ENCODE measurements at regions not wholly inside any gene's neighbourhood (a gene's known extent, or its start where the extent isn't known, plus 50 kb on each side); places are given as distances from the start of the nearest gene placed in this dataset.

- no peak overlapping the region for H3K4me3 ChIP-seq
Observed at GRCh38 chr6:23302514-23302913, 733.1 kb downstream of the HDGFL1 start.

GRCh38 chr6:23305325-23305943, 736.1 kb downstream of the HDGFL1 start:
- H3K4me2 ChIP-seq, result no peak overlapping the region
- ChIA-PET POLR2A (no interaction called here), CTCF (no interaction called here)
- no peak for DNase-seq (ENCODE audit: low read depth in 1 of 2, low spot score in 1 of 2)
- no peak for ATAC-seq
- H3K4me1 ChIP-seq, result no peaks in the 10 kb centered on the region
- H3K27ac ChIP-seq, result no peak overlapping the region
- no peak for TF ChIP-seq ZSCAN20 (CRISPR knock-in tag; IDR thresholded peaks at IDR 0.05)
- TF ChIP-seq NPAS2 (CRISPR knock-in tag; IDR thresholded peaks at IDR 0.05; ENCODE audit: borderline replicate concordance), result no peak
- no peak for TF ChIP-seq CHD2 (IDR thresholded peaks at IDR 0.05; ENCODE audit: low read length, partially characterized antibody)
- no peak for TF ChIP-seq KDM5A (IDR thresholded peaks at IDR 0.05)
- no peak for TF ChIP-seq HOXA7 (CRISPR knock-in tag; IDR thresholded peaks at IDR 0.05)
- TF ChIP-seq HOXB5 (CRISPR knock-in tag; IDR thresholded peaks at IDR 0.05), result no peak
- no peak for TF ChIP-seq EP300 (IDR thresholded peaks at IDR 0.05)
- TF ChIP-seq EHMT2 (IDR thresholded peaks at IDR 0.05; ENCODE audit: low read depth), result no peak
- TF ChIP-seq CBX8 (IDR thresholded peaks at IDR 0.05), result no peak
- no peak for TF ChIP-seq TFCP2L1 (CRISPR knock-in tag; IDR thresholded peaks at IDR 0.05)
- TF ChIP-seq RARB (CRISPR knock-in tag; IDR thresholded peaks at IDR 0.05), result no peak
- FAIRE-seq, result no peak
- 46% methylated on average over 2 of the region's 2 CpGs for WGBS (ENCODE audit: missing lambda C conversion rate)
- no peaks in the 10 kb centered on the region for H3K9me3 ChIP-seq
- H3K4me3 ChIP-seq, result no peak overlapping the region

More at GRCh38 chr6:23302514-23302913, 733.1 kb downstream of the HDGFL1 start:
- no peak overlapping the region for H3K4me2 ChIP-seq
- DNase-seq (ENCODE audit: low read depth in 1 of 2, low spot score in 1 of 2) (no peak), ATAC-seq (no peak), FAIRE-seq (no peak)
- CTCF ChIA-PET, result no interaction called here
- POLR2A ChIA-PET, result no interaction called here
- no peaks in the 10 kb centered on the region for H3K9me3 ChIP-seq
- no peak overlapping the region for H3K27ac ChIP-seq
- WGBS (ENCODE audit: missing lambda C conversion rate), result 68% methylated on average over 4 of the region's 4 CpGs
- TF ChIP-seq CBX8 (IDR thresholded peaks at IDR 0.05) (no peak), REST (IDR thresholded peaks at IDR 0.05) (no peak), MAFK (IDR thresholded peaks at IDR 0.05; ENCODE audit: partially characterized antibody) (no peak), FOXS1 (CRISPR knock-in tag; IDR thresholded peaks at IDR 0.05) (no peak), CEBPB (IDR thresholded peaks at IDR 0.05) (no peak), HOXB13 (CRISPR knock-in tag; IDR thresholded peaks at IDR 0.05; ENCODE audit: low read depth) (no peak), SMC3 (IDR thresholded peaks at IDR 0.05) (no peak), POLR2A (IDR thresholded peaks at IDR 0.05; ENCODE audit: low read length) (no peak), FOSB (CRISPR knock-in tag; IDR thresholded peaks at IDR 0.05) (no peak), JUN (IDR thresholded peaks at IDR 0.05) (no peak), NFE2L2 (conservative IDR thresholded peaks at IDR 0.05; ENCODE audit: low read length) (no peak), ESRRA (IDR thresholded peaks at IDR 0.05; ENCODE audit: borderline replicate concordance, low read length) (no peak), E2F6 (IDR thresholded peaks at IDR 0.05; ENCODE audit: borderline replicate concordance, low read depth) (no peak)
- H3K4me1 ChIP-seq, result no peaks in the 10 kb centered on the region

Data from A549 (cell line).